Endothelial cell of umbilical vein (primary cell): ENCODE measurements at regions not wholly inside any gene's neighbourhood (a gene's known extent, or its start where the extent isn't known, plus 50 kb on each side); places are given as distances from the start of the nearest gene placed in this dataset.

ENCODE experiments used
- CTCF ChIP-seq, 2 donors: IDR thresholded peaks; 1 replicate in 1 of 2; 2 replicates in 1 of 2; pipeline ENCODE4 v1.5.1; 2011; ENCODE audit warnings: low read length in 2 of 2, mild to moderate bottlenecking in 2 of 2, moderate library complexity in 2 of 2, control low read depth in 1 of 2, inconsistent platforms in 1 of 2, low read depth in 1 of 2; ENCODE audit not compliant: insufficient read depth in 1 of 2; ENCODE audit errors: extremely low read depth in 1 of 2
- EZH2 ChIP-seq: IDR thresholded peaks from 2 replicates; pipeline ENCODE4 v1.6.1; 2012; ENCODE audit warnings: borderline replicate concordance, low read depth, mild to moderate bottlenecking, moderate library complexity, low read length, inconsistent platforms; ENCODE audit not compliant: severe bottlenecking
- GATA2 ChIP-seq: IDR thresholded peaks from 2 replicates; pipeline ENCODE4 v1.7.0; 2011; ENCODE audit warnings: low read depth, mild to moderate bottlenecking, moderate library complexity, mixed read lengths, low read length; ENCODE audit not compliant: insufficient read length, insufficient read depth
- JUN ChIP-seq: IDR thresholded peaks from 2 replicates; pipeline ENCODE4 v1.6.1; 2011; ENCODE audit warnings: borderline replicate concordance, low read depth; ENCODE audit not compliant: insufficient read length, insufficient read depth
- MAX ChIP-seq: IDR thresholded peaks from 2 replicates; pipeline ENCODE4 v1.6.1; 2011; ENCODE audit not compliant: insufficient read depth, insufficient read length
- POLR2A ChIP-seq: IDR thresholded peaks from 2 replicates; pipeline ENCODE4 v1.6.1; 2012; ENCODE audit warnings: low read depth, mild to moderate bottlenecking, control low read depth, low read length
- POLR2AphosphoS5 ChIP-seq: IDR thresholded peaks from 2 replicates; pipeline ENCODE4 v1.6.1; 2012; ENCODE audit warnings: low read depth, mild to moderate bottlenecking, control low read depth, low read length, moderate library complexity; ENCODE audit not compliant: insufficient read depth

GRCh38 chrX:124194199-124194598, 138.3 kb upstream of the TEX13D start:
- TF ChIP-seq CTCF (IDR thresholded peaks at IDR 0.05; ENCODE audit: extremely low read depth in 1 of 2, insufficient read depth in 1 of 2, low read depth in 1 of 2, low read length in 2 of 2) = no peak
- no peak for TF ChIP-seq EZH2
- no peak for TF ChIP-seq POLR2AphosphoS5
- no peak for TF ChIP-seq POLR2A
- no peak for TF ChIP-seq JUN
- TF ChIP-seq MAX = no peak
- TF ChIP-seq GATA2 = no peak
